ENCODE measurements at regions not wholly inside any gene's neighbourhood (a gene's known extent, or its start where the extent isn't known, plus 50 kb on each side); places are given as distances from the start of the nearest gene placed in this dataset.

DNA sequence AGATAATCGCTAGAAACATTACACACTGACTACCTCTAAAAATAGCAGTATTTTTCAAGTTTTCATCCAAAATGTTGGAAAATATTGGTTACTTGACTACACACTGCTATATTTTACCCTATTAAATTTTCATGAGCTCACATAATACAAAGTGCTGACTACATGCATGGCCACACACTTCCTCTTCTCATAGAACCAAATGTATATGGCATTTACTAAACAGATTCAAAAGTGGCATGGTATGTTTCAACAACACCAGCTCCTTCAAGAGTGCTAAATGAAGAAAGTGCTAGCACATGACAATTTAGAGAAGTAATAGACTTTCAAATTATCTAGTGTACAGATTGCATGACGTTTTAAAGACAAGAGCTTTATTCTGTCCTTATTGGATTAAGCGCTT lies 780.4 kb upstream of the SLITRK6 start:
- TF ChIP-seq TCF7L2 (IDR thresholded peaks at IDR 0.05; ENCODE audit: low read depth, low read length) = no peak
- no peak for TF ChIP-seq SIN3A (IDR thresholded peaks at IDR 0.05; ENCODE audit: borderline replicate concordance, insufficient read depth, low read depth, low read length)
- TF ChIP-seq, protein P1, sequence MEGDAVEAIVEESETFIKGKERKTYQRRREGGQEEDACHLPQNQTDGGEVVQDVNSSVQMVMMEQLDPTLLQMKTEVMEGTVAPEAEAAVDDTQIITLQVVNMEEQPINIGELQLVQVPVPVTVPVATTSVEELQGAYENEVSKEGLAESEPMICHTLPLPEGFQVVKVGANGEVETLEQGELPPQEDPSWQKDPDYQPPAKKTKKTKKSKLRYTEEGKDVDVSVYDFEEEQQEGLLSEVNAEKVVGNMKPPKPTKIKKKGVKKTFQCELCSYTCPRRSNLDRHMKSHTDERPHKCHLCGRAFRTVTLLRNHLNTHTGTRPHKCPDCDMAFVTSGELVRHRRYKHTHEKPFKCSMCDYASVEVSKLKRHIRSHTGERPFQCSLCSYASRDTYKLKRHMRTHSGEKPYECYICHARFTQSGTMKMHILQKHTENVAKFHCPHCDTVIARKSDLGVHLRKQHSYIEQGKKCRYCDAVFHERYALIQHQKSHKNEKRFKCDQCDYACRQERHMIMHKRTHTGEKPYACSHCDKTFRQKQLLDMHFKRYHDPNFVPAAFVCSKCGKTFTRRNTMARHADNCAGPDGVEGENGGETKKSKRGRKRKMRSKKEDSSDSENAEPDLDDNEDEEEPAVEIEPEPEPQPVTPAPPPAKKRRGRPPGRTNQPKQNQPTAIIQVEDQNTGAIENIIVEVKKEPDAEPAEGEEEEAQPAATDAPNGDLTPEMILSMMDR (IDR thresholded peaks at IDR 0.05) = no peak
- ATAC-seq (no peak), DNase-seq (ENCODE audit: low read depth, low spot score) (no peak)
- Histone ChIP-seq H3K4me3 (ENCODE audit: low read depth in 2 of 2, low read length in 2 of 2) (no peak overlapping the region), H3K27ac (ENCODE audit: low read length) (no peak overlapping the region), H3K4me1 (ENCODE audit: control insufficient read depth, insufficient read depth, low read length) (no peaks in the 10 kb centered on the region), H3K27me3 (ENCODE audit: control insufficient read depth, insufficient read depth, low read length) (no peaks in the 10 kb centered on the region), H3K9me3 (ENCODE audit: control insufficient read depth, insufficient read depth, low read depth, low read length) (no peaks in the 10 kb centered on the region), H3K36me3 (ENCODE audit: control insufficient read depth, insufficient read depth, low read length) (no peaks in the 10 kb centered on the region)
- ChIA-PET CTCF (no interaction called here), POLR2A (no interaction called here)
- in situ Hi-C loops (cut with HindIII; ENCODE audit: low pct_unique_long_range_greater_than_20kb, low sequenced_read_pairs) = no loop called here
- intact Hi-C loops (cut with micrococcal nuclease; ENCODE audit: unreplicated experiment) = no loop called here
- BruUV-seq (replicated peaks) = no TSS peak

DNA sequence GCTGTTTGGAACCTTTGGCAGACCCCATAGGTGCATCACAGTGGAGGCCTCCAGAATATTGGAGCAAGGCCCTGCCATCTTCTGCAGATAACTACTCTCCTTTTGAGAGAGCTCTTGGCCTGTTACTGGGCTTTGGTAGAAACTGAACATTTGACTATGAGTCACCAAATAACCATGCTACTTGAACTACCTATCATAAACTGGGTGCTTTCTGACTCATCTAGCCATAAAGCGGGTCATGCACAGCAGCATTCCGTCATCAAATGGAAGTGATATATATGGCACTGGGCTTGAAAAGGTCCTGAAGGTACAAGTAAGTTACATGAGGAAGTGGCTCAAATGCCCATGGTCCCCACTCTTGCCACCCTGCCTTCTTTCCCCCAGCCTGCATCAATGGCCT lies 782.5 kb upstream of the SLITRK6 start:
- H3K27me3 ChIP-seq (ENCODE audit: control insufficient read depth, insufficient read depth, low read length) = no peaks in the 10 kb centered on the region
- CTCF ChIA-PET = no interaction called here
- intact Hi-C loops (cut with micrococcal nuclease; ENCODE audit: unreplicated experiment) = no loop called here
- TF ChIP-seq TCF7L2 (IDR thresholded peaks at IDR 0.05; ENCODE audit: low read depth, low read length) = no peak
- TF ChIP-seq POLR2AphosphoS5 (IDR thresholded peaks at IDR 0.05; ENCODE audit: low read depth, low read length) = no peak
- no peak for TF ChIP-seq SIN3A (IDR thresholded peaks at IDR 0.05; ENCODE audit: borderline replicate concordance, insufficient read depth, low read depth, low read length)
- no peak for TF ChIP-seq REST (IDR thresholded peaks at IDR 0.05; ENCODE audit: insufficient read depth in 1 of 2, low read depth in 2 of 2, low read length in 1 of 2)
- TF ChIP-seq, protein P1 (IDR thresholded peaks at IDR 0.05) = no peak
- H3K4me3 ChIP-seq (ENCODE audit: low read depth in 2 of 2, low read length in 2 of 2) = no peak overlapping the region
- no peaks in the 10 kb centered on the region for H3K9me3 ChIP-seq (ENCODE audit: control insufficient read depth, insufficient read depth, low read depth, low read length)
- no peaks in the 10 kb centered on the region for H3K36me3 ChIP-seq (ENCODE audit: control insufficient read depth, insufficient read depth, low read length)
- BruUV-seq (replicated peaks) = no TSS peak
- in situ Hi-C loops (cut with HindIII; ENCODE audit: low pct_unique_long_range_greater_than_20kb, low sequenced_read_pairs) = no loop called here
- ATAC-seq (no peak), DNase-seq (ENCODE audit: low read depth, low spot score) (no peak)
- no peaks in the 10 kb centered on the region for H3K4me1 ChIP-seq (ENCODE audit: control insufficient read depth, insufficient read depth, low read length)
- POLR2A ChIA-PET = no interaction called here
- no peak overlapping the region for H3K27ac ChIP-seq (ENCODE audit: low read length)

GRCh38 chr13:86584301-86584700 lies 785.1 kb upstream of the SLITRK6 start:
- TF ChIP-seq TCF7L2 (IDR thresholded peaks at IDR 0.05; ENCODE audit: low read depth, low read length) (no peak), POLR2AphosphoS5 (IDR thresholded peaks at IDR 0.05; ENCODE audit: low read depth, low read length) (no peak), REST (IDR thresholded peaks at IDR 0.05; ENCODE audit: insufficient read depth in 1 of 2, low read depth in 2 of 2, low read length in 1 of 2) (no peak), SIN3A (IDR thresholded peaks at IDR 0.05; ENCODE audit: borderline replicate concordance, insufficient read depth, low read depth, low read length) (no peak)
- TF ChIP-seq, protein P1 (IDR thresholded peaks at IDR 0.05) = no peak
- no peak for ATAC-seq
- no peaks in the 10 kb centered on the region for H3K9me3 ChIP-seq (ENCODE audit: control insufficient read depth, insufficient read depth, low read depth, low read length)
- H3K36me3 ChIP-seq (ENCODE audit: control insufficient read depth, insufficient read depth, low read length) = no peaks in the 10 kb centered on the region
- no peaks in the 10 kb centered on the region for H3K4me1 ChIP-seq (ENCODE audit: control insufficient read depth, insufficient read depth, low read length)
- no peak overlapping the region for H3K4me3 ChIP-seq (ENCODE audit: low read depth in 2 of 2, low read length in 2 of 2)
- ChIA-PET CTCF (no interaction called here), POLR2A (no interaction called here)
- no peak for DNase-seq (ENCODE audit: low read depth, low spot score)
- no TSS peak for BruUV-seq (replicated peaks)
- in situ Hi-C loops (cut with HindIII; ENCODE audit: low pct_unique_long_range_greater_than_20kb, low sequenced_read_pairs) (no loop called here), intact Hi-C loops (cut with micrococcal nuclease; ENCODE audit: unreplicated experiment) (no loop called here)
- no peak overlapping the region for H3K27ac ChIP-seq (ENCODE audit: low read length)
- H3K27me3 ChIP-seq (ENCODE audit: control insufficient read depth, insufficient read depth, low read length) = no peaks in the 10 kb centered on the region
